Type B pancreatic cell (in vitro differentiated cells): ENCODE measurements at regions not wholly inside any gene's neighbourhood (a gene's known extent, or its start where the extent isn't known, plus 50 kb on each side); places are given as distances from the start of the nearest gene placed in this dataset.

Source experiments
- DNase-seq: peaks from one replicate; pipeline ENCODE4 v3.0.0; 2021; ENCODE audit warnings: mixed read lengths; ENCODE audit not compliant: unreplicated experiment; ENCODE audit errors: extremely low spot score
- H3K27ac Mint-ChIP-seq: 2 replicates; pipeline ENCODE4 v1.8.0; 2021; ENCODE audit warnings: mild to moderate bottlenecking, mixed read lengths
- H3K27me3 Mint-ChIP-seq: 2 replicates; pipeline ENCODE4 v1.8.0; 2021; ENCODE audit warnings: mixed read lengths
- H3K36me3 Mint-ChIP-seq: 2 replicates; pipeline ENCODE4 v1.8.0; 2021; ENCODE audit warnings: mixed read lengths
- H3K4me1 Mint-ChIP-seq: one replicate; pipeline ENCODE4 v1.8.0; 2021; ENCODE audit warnings: mixed read lengths; ENCODE audit not compliant: unreplicated experiment
- H3K4me3 Mint-ChIP-seq: 2 replicates; pipeline ENCODE4 v1.8.0; 2021; ENCODE audit warnings: mild to moderate bottlenecking, mixed read lengths
- H3K9me3 Mint-ChIP-seq: 2 replicates; pipeline ENCODE4 v1.8.0; 2021; ENCODE audit warnings: mixed read lengths
- TF ChIP-seq, protein P1 (sequence below): fragments of 200-600 bp; sonication (generic); conservative IDR thresholded peaks from 2 replicates; pipeline ENCODE4 v1.5.0; 2021; ENCODE audit warnings: antibody characterized with exemption, mild to moderate bottlenecking

- Mint-ChIP-seq H3K36me3 (no peaks in the 10 kb centered on the region), H3K9me3 (peaks cover 9% of the 10 kb centered on the region), H3K4me1 (peaks cover 9% of the 10 kb centered on the region), H3K27me3 (no peaks in the 10 kb centered on the region), H3K4me3 (no peak overlapping the region), H3K27ac (no peak overlapping the region)
- DNase-seq, result no peak
- TF ChIP-seq, protein P1, sequence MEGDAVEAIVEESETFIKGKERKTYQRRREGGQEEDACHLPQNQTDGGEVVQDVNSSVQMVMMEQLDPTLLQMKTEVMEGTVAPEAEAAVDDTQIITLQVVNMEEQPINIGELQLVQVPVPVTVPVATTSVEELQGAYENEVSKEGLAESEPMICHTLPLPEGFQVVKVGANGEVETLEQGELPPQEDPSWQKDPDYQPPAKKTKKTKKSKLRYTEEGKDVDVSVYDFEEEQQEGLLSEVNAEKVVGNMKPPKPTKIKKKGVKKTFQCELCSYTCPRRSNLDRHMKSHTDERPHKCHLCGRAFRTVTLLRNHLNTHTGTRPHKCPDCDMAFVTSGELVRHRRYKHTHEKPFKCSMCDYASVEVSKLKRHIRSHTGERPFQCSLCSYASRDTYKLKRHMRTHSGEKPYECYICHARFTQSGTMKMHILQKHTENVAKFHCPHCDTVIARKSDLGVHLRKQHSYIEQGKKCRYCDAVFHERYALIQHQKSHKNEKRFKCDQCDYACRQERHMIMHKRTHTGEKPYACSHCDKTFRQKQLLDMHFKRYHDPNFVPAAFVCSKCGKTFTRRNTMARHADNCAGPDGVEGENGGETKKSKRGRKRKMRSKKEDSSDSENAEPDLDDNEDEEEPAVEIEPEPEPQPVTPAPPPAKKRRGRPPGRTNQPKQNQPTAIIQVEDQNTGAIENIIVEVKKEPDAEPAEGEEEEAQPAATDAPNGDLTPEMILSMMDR, result no peak
Measured at GRCh38 chr7:41415471-41416207, 287.3 kb downstream of the INHBA start.

DNA sequence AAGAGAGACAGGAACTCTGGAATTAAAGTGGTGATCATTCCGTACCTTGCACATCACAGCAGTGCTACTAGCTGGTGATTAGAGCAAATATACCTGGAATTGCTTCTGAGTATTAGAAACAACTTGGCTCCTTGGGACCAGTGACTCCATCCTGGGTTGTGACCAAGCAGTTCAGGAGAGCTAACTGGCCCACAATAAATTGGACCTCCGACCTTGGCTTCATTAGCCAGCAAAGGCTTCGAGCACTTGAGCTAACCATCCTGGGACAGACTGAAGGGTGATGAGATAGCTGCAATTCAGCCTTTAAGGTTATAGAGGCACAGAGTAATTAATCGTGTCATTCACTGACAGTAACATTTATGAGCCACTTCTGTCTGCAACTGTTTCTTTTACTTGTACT lies 287.8 kb downstream of the INHBA start:
- Mint-ChIP-seq H3K27ac (no peak overlapping the region), H3K4me1 (peaks cover 9% of the 10 kb centered on the region), H3K9me3 (peaks cover 9% of the 10 kb centered on the region), H3K27me3 (no peaks in the 10 kb centered on the region), H3K36me3 (no peaks in the 10 kb centered on the region), H3K4me3 (no peak overlapping the region)
- TF ChIP-seq, protein P1, result no peak
- DNase-seq, result no peak

GRCh38 chr7:41404375-41405074 lies 298.4 kb downstream of the INHBA start:
- Mint-ChIP-seq H3K4me1 (peaks cover 9% of the 10 kb centered on the region), H3K9me3 (no peaks in the 10 kb centered on the region), H3K27ac (no peak overlapping the region), H3K4me3 (no peak overlapping the region), H3K27me3 (no peaks in the 10 kb centered on the region), H3K36me3 (no peaks in the 10 kb centered on the region)
- TF ChIP-seq, protein P1, result no peak
- DNase-seq, result no peak

DNA sequence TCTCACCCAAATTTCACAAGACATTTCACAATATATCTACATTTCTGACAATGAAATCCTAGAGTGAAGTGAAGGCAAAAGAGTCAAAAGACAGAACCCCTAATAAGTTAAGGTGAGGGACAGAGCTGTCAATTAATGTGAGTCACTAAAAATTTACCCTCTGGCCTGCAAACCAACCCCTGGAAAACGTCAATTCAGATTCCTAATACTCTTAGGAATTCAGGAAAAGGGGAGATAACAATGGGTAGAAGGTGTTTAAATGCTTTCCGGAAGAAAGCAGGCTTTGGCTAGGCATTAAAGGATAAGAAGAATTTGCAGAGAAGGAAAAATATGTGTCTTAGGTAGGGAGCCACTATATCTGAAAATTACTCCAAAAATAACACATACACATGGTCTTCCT lies 299.6 kb downstream of the INHBA start:
- no peak for DNase-seq
- no peaks in the 10 kb centered on the region for H3K36me3 Mint-ChIP-seq
- no peak overlapping the region for H3K27ac Mint-ChIP-seq
- peaks cover 8% of the 10 kb centered on the region for H3K4me1 Mint-ChIP-seq
- H3K27me3 Mint-ChIP-seq, result no peaks in the 10 kb centered on the region
- H3K4me3 Mint-ChIP-seq, result no peak overlapping the region
- no peaks in the 10 kb centered on the region for H3K9me3 Mint-ChIP-seq
- TF ChIP-seq, protein P1, result no peak

- H3K4me1 Mint-ChIP-seq, result peaks cover 8% of the 10 kb centered on the region
- H3K27ac Mint-ChIP-seq, result no peak overlapping the region
- H3K4me3 Mint-ChIP-seq, result no peak overlapping the region
- H3K27me3 Mint-ChIP-seq, result no peaks in the 10 kb centered on the region
- no peaks in the 10 kb centered on the region for H3K36me3 Mint-ChIP-seq
- no peak for DNase-seq
- no peaks in the 10 kb centered on the region for H3K9me3 Mint-ChIP-seq
- TF ChIP-seq, protein P1, result no peak
Measured at GRCh38 chr7:41401833-41402232, 301.1 kb downstream of the INHBA start.
